GM19467 (cell line): ENCODE measurements at regions not wholly inside any gene's neighbourhood (a gene's known extent, or its start where the extent isn't known, plus 50 kb on each side); places are given as distances from the start of the nearest gene placed in this dataset.
"Not testable (repeated sequence)": the region's sequence is repeated elsewhere in the genome, so short reads cannot be mapped to it uniquely, and the experiment has no call there.

ENCODE experiments used
- ATAC-seq: cut with Tn5 transposase; IDR thresholded peaks from one replicate; pipeline ENCODE4 v1.9.1; 2021; ENCODE audit warnings: mild to moderate bottlenecking, moderate library complexity; ENCODE audit not compliant: unreplicated experiment

GRCh38 chr11:28951191-28951590, 843.0 kb downstream of the METTL15 start:
- ATAC-seq = no peak

- no peak for ATAC-seq
Observed at GRCh38 chr11:28939381-28939780, 831.2 kb downstream of the METTL15 start.

GRCh38 chr11:28938091-28938490, 829.9 kb downstream of the METTL15 start:
- no peak for ATAC-seq

- ATAC-seq = no peak
Observed at GRCh38 chr11:28932940-28933339, 824.8 kb downstream of the METTL15 start.

- no peak for ATAC-seq
Observed at GRCh38 chr11:28924004-28924403, 815.8 kb downstream of the METTL15 start.

GRCh38 chr11:28922386-28922981, 814.3 kb downstream of the METTL15 start:
- ATAC-seq = no peak

- no peak for ATAC-seq
Observed at GRCh38 chr11:28919194-28919593, 811.0 kb downstream of the METTL15 start.

- ATAC-seq = no peak
Observed at GRCh38 chr11:28913883-28914282, 805.7 kb downstream of the METTL15 start.

GRCh38 chr11:28911829-28912228, 803.6 kb downstream of the METTL15 start:
- ATAC-seq = no peak

- no peak for ATAC-seq
Observed at GRCh38 chr11:28910926-28911325, 802.7 kb downstream of the METTL15 start.

- no peak for ATAC-seq
Observed at GRCh38 chr11:28903716-28904115, 795.5 kb downstream of the METTL15 start.

- ATAC-seq = no peak
Observed at GRCh38 chr11:28900427-28900826, 792.2 kb downstream of the METTL15 start.

- ATAC-seq = no peak
Observed at GRCh38 chr11:28899706-28900105, 791.5 kb downstream of the METTL15 start.

GRCh38 chr11:28890601-28891040, 782.4 kb downstream of the METTL15 start:
- ATAC-seq = not testable (repeated sequence)

GRCh38 chr11:28887681-28888080, 779.5 kb downstream of the METTL15 start:
- no peak for ATAC-seq

GRCh38 chr11:28879869-28880268, 771.7 kb downstream of the METTL15 start:
- ATAC-seq = no peak

- ATAC-seq = no peak
Observed at GRCh38 chr11:28878025-28878424, 769.8 kb downstream of the METTL15 start.

GRCh38 chr11:28877340-28877739, 769.2 kb downstream of the METTL15 start:
- no peak for ATAC-seq

GRCh38 chr11:28874706-28875105, 766.5 kb downstream of the METTL15 start:
- no peak for ATAC-seq

GRCh38 chr11:28871090-28871489, 762.9 kb downstream of the METTL15 start:
- no peak for ATAC-seq

- ATAC-seq = no peak
Observed at GRCh38 chr11:28863422-28863821, 755.2 kb downstream of the METTL15 start.

GRCh38 chr11:28860893-28861292, 752.7 kb downstream of the METTL15 start:
- no peak for ATAC-seq

- no peak for ATAC-seq
Observed at GRCh38 chr11:28858076-28858475, 749.9 kb downstream of the METTL15 start.
